Brain microvascular endothelial cell (primary cell): ENCODE measurements at regions not wholly inside any gene's neighbourhood (a gene's known extent, or its start where the extent isn't known, plus 50 kb on each side); places are given as distances from the start of the nearest gene placed in this dataset.

Experiments used
- DNase-seq: peaks from one replicate; pipeline ENCODE4 v3.0.0-alpha.2; 2020
- H3K27ac ChIP-seq: fragments of 250-450 bp; sonication (Bioruptor Pico); 2 replicates; pipeline ENCODE4 v1.5.1; 2020; ENCODE audit warnings: mild to moderate bottlenecking, moderate library complexity
- H3K27me3 ChIP-seq: fragments of 250-450 bp; sonication (Bioruptor Pico); replicated peaks from 2 replicates; pipeline ENCODE4 v1.5.1; 2020; ENCODE audit warnings: mild to moderate bottlenecking
- H3K36me3 ChIP-seq: fragments of 250-450 bp; sonication (Bioruptor Pico); replicated peaks from 2 replicates; pipeline ENCODE4 v1.5.1; 2020; ENCODE audit warnings: mild to moderate bottlenecking
- H3K4me3 ChIP-seq: 2 replicates; pipeline ENCODE4 v1.5.1; 2011; ENCODE audit warnings: low read depth, mild to moderate bottlenecking, control low read depth, low read length, moderate library complexity
- in situ Hi-C: cut with HindIII; loops from 2 replicates; pipeline ENCODE4 v1.10.0; 2017; ENCODE audit warnings: low sequenced_read_pairs, low pct_ligation_motif_present
- TF ChIP-seq, protein P1 (sequence below): IDR thresholded peaks from 2 replicates; pipeline ENCODE4 v1.5.1; 2011; ENCODE audit warnings: low read depth, mild to moderate bottlenecking, moderate library complexity, low read length, control low read depth, inconsistent platforms; ENCODE audit errors: missing control alignments

DNA sequence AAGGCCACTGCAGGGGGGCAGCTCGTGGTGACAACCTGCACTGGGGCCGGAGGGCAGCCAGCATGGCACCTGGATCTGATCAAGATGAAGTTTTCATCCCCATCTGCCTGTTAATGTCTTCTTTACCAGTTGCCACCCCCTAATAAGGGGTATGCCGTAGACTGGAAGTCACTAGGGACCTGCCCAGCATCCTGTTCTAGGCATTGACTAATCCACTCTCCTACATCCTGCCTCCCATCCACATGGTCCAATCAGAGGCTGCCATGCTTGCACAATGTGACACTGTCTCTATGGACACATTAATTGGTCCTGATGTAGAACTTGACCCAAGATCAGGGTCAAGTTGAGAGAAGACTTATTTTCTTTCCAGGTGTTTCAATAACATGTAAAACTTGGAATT is 95.1 kb upstream of the LCLAT1 start:
- Histone ChIP-seq H3K4me3 (no peak overlapping the region), H3K27ac (no peak overlapping the region), H3K27me3 (no peaks in the 10 kb centered on the region), H3K36me3 (no peaks in the 10 kb centered on the region)
- TF ChIP-seq, protein P1, sequence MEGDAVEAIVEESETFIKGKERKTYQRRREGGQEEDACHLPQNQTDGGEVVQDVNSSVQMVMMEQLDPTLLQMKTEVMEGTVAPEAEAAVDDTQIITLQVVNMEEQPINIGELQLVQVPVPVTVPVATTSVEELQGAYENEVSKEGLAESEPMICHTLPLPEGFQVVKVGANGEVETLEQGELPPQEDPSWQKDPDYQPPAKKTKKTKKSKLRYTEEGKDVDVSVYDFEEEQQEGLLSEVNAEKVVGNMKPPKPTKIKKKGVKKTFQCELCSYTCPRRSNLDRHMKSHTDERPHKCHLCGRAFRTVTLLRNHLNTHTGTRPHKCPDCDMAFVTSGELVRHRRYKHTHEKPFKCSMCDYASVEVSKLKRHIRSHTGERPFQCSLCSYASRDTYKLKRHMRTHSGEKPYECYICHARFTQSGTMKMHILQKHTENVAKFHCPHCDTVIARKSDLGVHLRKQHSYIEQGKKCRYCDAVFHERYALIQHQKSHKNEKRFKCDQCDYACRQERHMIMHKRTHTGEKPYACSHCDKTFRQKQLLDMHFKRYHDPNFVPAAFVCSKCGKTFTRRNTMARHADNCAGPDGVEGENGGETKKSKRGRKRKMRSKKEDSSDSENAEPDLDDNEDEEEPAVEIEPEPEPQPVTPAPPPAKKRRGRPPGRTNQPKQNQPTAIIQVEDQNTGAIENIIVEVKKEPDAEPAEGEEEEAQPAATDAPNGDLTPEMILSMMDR = no peak
- no peak for DNase-seq
- in situ Hi-C loops = no loop called here

DNA sequence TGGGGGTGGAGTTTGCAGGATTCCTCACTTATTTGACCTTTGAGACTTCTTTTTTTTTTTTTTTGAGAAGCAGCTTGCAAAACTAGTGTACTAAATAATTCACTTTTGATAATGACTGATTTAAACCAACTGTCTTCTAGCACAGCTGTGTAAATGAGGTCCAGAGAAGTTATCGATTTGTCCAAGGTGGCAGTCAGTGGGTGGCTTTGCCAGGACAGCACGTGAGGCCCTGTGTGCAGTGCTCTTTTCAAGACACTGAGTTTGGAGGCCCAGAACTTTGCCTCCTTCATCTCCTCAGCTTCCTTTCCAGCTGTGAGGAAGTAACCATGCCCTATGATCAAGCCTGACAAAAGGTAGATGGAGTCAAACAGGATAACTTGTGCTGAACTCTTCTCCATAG is 92.9 kb upstream of the LCLAT1 start:
- DNase-seq = no peak
- no peaks in the 10 kb centered on the region for H3K27me3 ChIP-seq
- H3K4me3 ChIP-seq = no peak overlapping the region
- TF ChIP-seq, protein P1 = no peak
- no peaks in the 10 kb centered on the region for H3K36me3 ChIP-seq
- in situ Hi-C loops = no loop called here
- no peak overlapping the region for H3K27ac ChIP-seq

DNA sequence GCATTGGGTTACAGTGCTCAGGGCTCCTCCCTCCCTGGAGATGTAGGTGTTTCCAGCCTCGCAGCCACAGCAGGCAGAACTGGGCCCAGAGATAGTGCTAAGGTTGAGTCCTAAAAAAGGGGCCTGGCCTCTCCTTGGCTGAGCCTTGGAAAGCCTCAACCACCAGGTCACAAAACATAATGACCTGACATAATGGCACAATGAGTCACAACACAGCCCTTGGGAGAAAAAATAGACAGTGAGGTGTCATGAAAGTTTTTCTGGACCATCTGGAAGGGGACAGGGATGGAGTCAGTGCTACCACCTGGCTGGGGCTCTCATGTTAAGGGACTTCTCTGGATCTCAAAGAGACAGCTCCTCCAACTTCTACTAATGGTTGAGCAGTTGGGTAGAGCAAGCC is 92.4 kb upstream of the LCLAT1 start:
- in situ Hi-C loops = no loop called here
- Histone ChIP-seq H3K36me3 (no peaks in the 10 kb centered on the region), H3K27ac (no peak overlapping the region), H3K4me3 (no peak overlapping the region), H3K27me3 (no peaks in the 10 kb centered on the region)
- DNase-seq = no peak
- TF ChIP-seq, protein P1 = no peak

DNA sequence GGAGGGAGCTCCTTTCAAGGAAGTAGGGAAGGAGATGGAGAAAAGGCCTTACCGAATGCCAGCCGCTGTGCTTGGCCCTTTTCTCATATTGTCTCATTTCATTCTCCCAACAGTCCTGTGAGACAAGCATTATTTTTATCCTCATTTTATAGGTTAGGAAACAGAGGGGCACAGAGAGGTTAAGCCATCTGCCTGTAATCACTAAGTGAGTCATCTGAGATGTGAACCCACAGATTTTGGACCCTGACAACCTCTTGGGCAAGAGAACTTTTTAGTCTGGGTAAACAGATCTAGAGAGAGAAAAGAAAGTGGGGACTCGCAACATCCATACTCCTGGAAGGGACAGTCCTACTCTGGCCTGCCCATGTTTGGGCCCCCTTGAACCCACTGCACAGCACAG is 91.7 kb upstream of the LCLAT1 start:
- TF ChIP-seq, protein P1 = no peak

DNA sequence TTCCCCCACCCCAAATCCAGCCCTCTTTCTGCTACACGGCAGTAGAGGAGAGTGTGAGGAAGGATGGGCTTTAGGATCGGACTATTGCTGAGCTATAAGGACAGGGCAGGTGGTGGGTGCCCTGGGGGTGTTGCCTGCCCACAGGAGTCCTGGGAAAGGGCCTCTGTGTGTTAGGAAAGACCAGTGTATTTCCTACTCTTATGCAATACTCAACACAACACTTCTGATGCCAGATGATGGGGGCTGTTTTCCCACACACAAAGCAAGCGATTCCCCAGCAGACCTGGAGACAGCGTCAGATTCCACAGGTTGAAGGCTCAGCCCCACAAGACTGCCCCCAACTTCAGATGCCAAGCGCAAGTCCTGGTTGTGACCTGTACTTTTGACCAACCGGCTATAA is 91.0 kb upstream of the LCLAT1 start:
- no peak overlapping the region for H3K27ac ChIP-seq
- H3K4me3 ChIP-seq = no peak overlapping the region
- DNase-seq = no peak
- TF ChIP-seq, protein P1 = no peak
- H3K27me3 ChIP-seq = no peaks in the 10 kb centered on the region
- H3K36me3 ChIP-seq = no peaks in the 10 kb centered on the region
- in situ Hi-C loops = no loop called here

More for the DNA sequence above, 91.7 kb upstream of the LCLAT1 start:
- H3K36me3 ChIP-seq = no peaks in the 10 kb centered on the region
- no peak overlapping the region for H3K4me3 ChIP-seq
- H3K27ac ChIP-seq = no peak overlapping the region
- no peaks in the 10 kb centered on the region for H3K27me3 ChIP-seq
- in situ Hi-C loops = no loop called here
- no peak for DNase-seq

DNA sequence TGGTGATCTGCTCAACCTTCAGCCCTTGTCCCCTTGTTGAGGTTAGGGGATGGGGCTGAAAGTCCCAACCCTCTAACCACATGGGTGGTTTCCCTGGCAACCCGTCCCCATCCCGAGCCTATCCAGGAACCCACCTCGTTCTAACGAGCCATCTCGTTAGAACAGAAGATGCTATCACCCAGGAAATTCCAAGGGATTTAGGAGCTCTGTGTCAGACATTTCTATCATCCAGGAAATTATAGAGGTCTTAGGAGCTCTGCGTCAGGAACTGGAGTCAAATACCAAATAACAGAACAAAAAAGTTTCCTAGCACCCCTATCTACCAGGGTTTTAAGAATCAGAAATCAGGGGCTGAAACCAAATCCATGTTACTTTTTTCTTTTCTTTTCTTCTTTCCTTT is 90.3 kb upstream of the LCLAT1 start:
- in situ Hi-C loops = no loop called here
- Histone ChIP-seq H3K4me3 (no peak overlapping the region), H3K36me3 (no peaks in the 10 kb centered on the region), H3K27me3 (no peaks in the 10 kb centered on the region), H3K27ac (no peak overlapping the region)
- TF ChIP-seq, protein P1 = no peak
- no peak for DNase-seq
